GM12878 (cell line): ENCODE measurements at regions not wholly inside any gene's neighbourhood (a gene's known extent, or its start where the extent isn't known, plus 50 kb on each side); places are given as distances from the start of the nearest gene placed in this dataset.

Experiments
- ATAC-seq: fragments of 200-7000 bp; cut with Tn5 transposase; 3 replicates; pipeline ENCODE4 v1.9.1; 2020; ENCODE audit warnings: mild to moderate bottlenecking, moderate library complexity
- BruUV-seq: library from RNA; stranded (reverse); fragments of 400-500 nt; replicated peaks from 2 replicates; lab custom pipeline; 2021; lab: Mats Ljungman, UMichigan
- CTCF ChIA-PET: fragments of 300-600 bp; sonication (Branson Sonifier 250); formaldehyde crosslinking; extraction: SDS; loops from one replicate; lab custom pipeline; 2021; ENCODE audit warnings: inconsistent platforms; lab: Yijun Ruan, JAX
- POLR2A ChIA-PET: fragments of 350-600 bp; formaldehyde crosslinking; extraction: SDS; loops from one replicate; lab custom pipeline; 2021; ENCODE audit warnings: inconsistent platforms; lab: Charles Lee
- RAD21 ChIA-PET: fragments of 300-600 bp; sonication (Branson Sonifier 250); formaldehyde crosslinking; loops from one replicate; lab custom pipeline; 2023; ENCODE audit warnings: antibody characterized with exemption; ENCODE audit not compliant: unreplicated experiment; lab: Charles Lee
- SMC1A ChIA-PET: fragments of 300-600 bp; sonication (Branson Sonifier 250); formaldehyde crosslinking; loops from one replicate; lab custom pipeline; 2023; ENCODE audit not compliant: unreplicated experiment, uncharacterized antibody; lab: Charles Lee
- DNase-seq: peaks from one replicate; pipeline ENCODE4 v3.0.0-alpha.2; 2011; ENCODE audit warnings: low read depth, low spot score
- FAIRE-seq: peaks from 3 replicates; lab custom pipeline; 2011; peaks lifted over from hg19 to GRCh38; lab: Jason Lieb, UNC
- H2AFZ ChIP-seq: 2 replicates; pipeline ENCODE4 v1.6.0; 2011; ENCODE audit warnings: low read depth, low read length, control low read depth; ENCODE audit not compliant: control insufficient read depth
- H3K27ac ChIP-seq: 2 replicates; pipeline ENCODE4 v1.5.1; 2011; ENCODE audit warnings: control low read depth; ENCODE audit not compliant: control insufficient read depth, insufficient read depth
- H3K27me3 ChIP-seq, 2 experiments: replicated peaks in 1 of 2; 2 replicates each; pipeline versions ENCODE4 v1.6.0 to v1.6.1; 2011; ENCODE audit warnings: low read length in 1 of 2; ENCODE audit not compliant: control insufficient read depth in 2 of 2, insufficient read depth in 2 of 2
- H3K36me3 ChIP-seq, 2 experiments: 2 replicates each; pipeline ENCODE4 v1.5.1; 2011; ENCODE audit warnings: low read length in 1 of 2; ENCODE audit not compliant: control insufficient read depth in 2 of 2, insufficient read depth in 2 of 2
- H3K4me1 ChIP-seq: 2 replicates; pipeline ENCODE4 v1.6.1; 2011; ENCODE audit warnings: mild to moderate bottlenecking, low read length, moderate library complexity, mixed read lengths; ENCODE audit not compliant: control insufficient read depth, insufficient read depth
- H3K4me2 ChIP-seq: 2 replicates; pipeline ENCODE4 v1.6.0; 2011; ENCODE audit warnings: control low read depth; ENCODE audit not compliant: control insufficient read depth, insufficient read depth
- H3K4me3 ChIP-seq: fragments of 200-600 bp; sonication (generic); 2 replicates; pipeline ENCODE4 v1.5.1; 2016
- H3K79me2 ChIP-seq: 2 replicates; pipeline ENCODE4 v1.6.0; 2011; ENCODE audit warnings: low read length; ENCODE audit not compliant: control insufficient read depth, insufficient read depth
- H3K9ac ChIP-seq: 2 replicates; pipeline ENCODE4 v1.8.0; 2011; ENCODE audit warnings: low read length, control low read depth, mixed read lengths; ENCODE audit not compliant: control insufficient read depth, insufficient read depth
- H3K9me3 ChIP-seq: replicated peaks from 3 replicates; pipeline ENCODE4 v1.5.1; 2011; ENCODE audit warnings: mild to moderate bottlenecking, low read length; ENCODE audit not compliant: control insufficient read depth, insufficient read depth
- H4K20me1 ChIP-seq: 2 replicates; pipeline ENCODE4 v1.6.0; 2011; ENCODE audit not compliant: control insufficient read depth, insufficient read depth
- CBFB ChIP-seq: IDR thresholded peaks from 2 replicates; pipeline ENCODE4 v1.6.1; 2016; ENCODE audit warnings: antibody characterized with exemption, low read depth
- CHD1 ChIP-seq: IDR thresholded peaks from 2 replicates; pipeline ENCODE4 v1.6.1; 2012; ENCODE audit warnings: low read depth, low read length, improper control_type of control experiment
- LARP7 ChIP-seq: fragments of 450-650 bp; IDR thresholded peaks from 2 replicates; pipeline ENCODE4 v1.6.1; 2017; ENCODE audit warnings: mild to moderate bottlenecking
- NBN ChIP-seq: fragments of 450-650 bp; IDR thresholded peaks from 2 replicates; pipeline ENCODE4 v1.6.1; 2016
- NFXL1 ChIP-seq: fragments of 450-650 bp; IDR thresholded peaks from 2 replicates; pipeline ENCODE4 v1.6.1; 2017; ENCODE audit warnings: antibody characterized with exemption, mild to moderate bottlenecking, borderline replicate concordance
- NR2F1 ChIP-seq: fragments of 450-650 bp; conservative IDR thresholded peaks from 2 replicates; pipeline ENCODE4 v1.6.1; 2017; ENCODE audit warnings: mild to moderate bottlenecking
- SIX5 ChIP-seq: IDR thresholded peaks from 2 replicates; pipeline ENCODE4 v1.6.1; 2011; ENCODE audit warnings: mild to moderate bottlenecking, low read depth, low read length, moderate library complexity; ENCODE audit not compliant: severe bottlenecking
- STAT3 ChIP-seq: IDR thresholded peaks from 2 replicates; pipeline ENCODE4 v1.6.1; 2011; ENCODE audit warnings: low read depth, low read length, improper control_type of control experiment
- SUZ12 ChIP-seq: fragments of 200-600 bp; sonication (generic); IDR thresholded peaks from one replicate; pipeline ENCODE4 v1.6.1; 2018; ENCODE audit warnings: antibody characterized with exemption, mild to moderate bottlenecking; ENCODE audit not compliant: unreplicated experiment
- YY1 ChIP-seq: IDR thresholded peaks from 2 replicates; pipeline ENCODE4 v1.6.1; 2011; ENCODE audit warnings: low read depth, mild to moderate bottlenecking, low read length
- WGBS: methylation state at CpG from one replicate; pipeline ENCODE4 v1.1.6; 2016; ENCODE audit warnings: low lambda C conversion rate; ENCODE audit not compliant: insufficient replicate concordance, insufficient coverage; ENCODE audit errors: missing lambda C conversion rate; 5-methylcytosine and 5-hydroxymethylcytosine counted together
- in situ Hi-C: fragments of 300-500 bp; cut with MboI; formaldehyde crosslinking; loops from 9 replicates; pipeline ENCODE4 v1.14.3; 2018; ENCODE audit warnings: mixed read lengths
- intact Hi-C: fragments of 100-400 bp; cut with micrococcal nuclease; formaldehyde crosslinking; loops from one replicate; pipeline ENCODE4 v1.14.2; 2022; ENCODE audit not compliant: unreplicated experiment
- TF ChIP-seq, protein P1 (sequence below), 3 experiments: IDR thresholded peaks in 2 of 3; conservative IDR thresholded peaks in 1 of 3; 2 replicates each; pipeline ENCODE4 v1.5.1; 2011; ENCODE audit warnings: low read depth in 3 of 3, low read length in 3 of 3, mild to moderate bottlenecking in 3 of 3, control low read depth in 2 of 3, moderate library complexity in 2 of 3, inconsistent platforms in 1 of 3, mixed read lengths in 1 of 3; ENCODE audit not compliant: control insufficient read depth in 2 of 3, insufficient read depth in 1 of 3; ENCODE audit errors: extremely low read depth in 1 of 3
- TF ChIP-seq, protein P2 (sequence below): fragments of 450-650 bp; IDR thresholded peaks from 2 replicates; pipeline ENCODE4 v1.6.1; 2016; ENCODE audit warnings: mild to moderate bottlenecking
- TF ChIP-seq, protein P3 (sequence below): IDR thresholded peaks from 2 replicates; pipeline ENCODE4 v1.6.1; 2011; ENCODE audit warnings: borderline replicate concordance, low read depth, mild to moderate bottlenecking, moderate library complexity, mixed read lengths, low read length; ENCODE audit not compliant: insufficient read depth; ENCODE audit errors: extremely low read length
- TF ChIP-seq, protein P4 (sequence below): fragments of 450-650 bp; IDR thresholded peaks from 2 replicates; pipeline ENCODE4 v1.6.1; 2017; ENCODE audit warnings: mild to moderate bottlenecking
- TF ChIP-seq, protein P5 (sequence below): IDR thresholded peaks from 2 replicates; pipeline ENCODE4 v1.6.1; 2011; ENCODE audit warnings: mild to moderate bottlenecking, low read depth, low read length, moderate library complexity; ENCODE audit not compliant: insufficient replicate concordance
- TF ChIP-seq, protein P6 (sequence below): fragments of 450-650 bp; conservative IDR thresholded peaks from 2 replicates; pipeline ENCODE4 v1.6.1; 2017; ENCODE audit warnings: mild to moderate bottlenecking, moderate library complexity

DNA sequence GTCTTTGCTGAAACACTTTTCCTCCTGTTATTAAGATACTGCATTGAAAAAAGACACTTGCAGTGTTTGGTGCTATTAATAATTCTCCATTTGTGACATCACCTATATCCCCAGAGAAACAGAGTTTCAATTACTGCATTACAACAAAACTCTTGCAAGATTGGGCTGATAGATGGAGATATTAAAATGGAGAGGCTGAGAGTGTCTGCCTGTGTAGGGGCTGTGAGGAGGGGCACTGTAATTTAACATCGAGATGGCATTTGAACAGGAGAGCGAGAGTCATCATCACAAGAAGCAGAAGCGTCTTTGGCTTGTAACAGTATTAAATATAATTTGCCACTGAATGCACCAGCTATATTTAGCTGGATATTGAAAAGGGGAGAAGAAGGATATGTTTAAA lies 316.5 kb downstream of the CDH26 start:
- no peak for FAIRE-seq
- Histone ChIP-seq H4K20me1 (no peaks in the 10 kb centered on the region), H2AFZ (no peak overlapping the region), H3K36me3 (no peaks in the 10 kb centered on the region), H3K27me3 (no peaks in the 10 kb centered on the region), H3K4me3 (no peak overlapping the region), H3K79me2 (no peaks in the 10 kb centered on the region), H3K4me2 (no peak overlapping the region), H3K27ac (no peak overlapping the region), H3K9me3 (no peaks in the 10 kb centered on the region), H3K9ac (no peak overlapping the region), H3K4me1 (no peaks in the 10 kb centered on the region)
- ATAC-seq = no peak
- ChIA-PET RAD21 (no interaction called here), SMC1A (no interaction called here), POLR2A (no interaction called here), CTCF (interaction anchor here (1.3 kb wide), 1 partner anchor 12 kb away, joined by 4 read pairs; no protein-coding TSS in a partner anchor)
- intact Hi-C loops (no loop called here), in situ Hi-C loops (no loop called here)
- no peak for DNase-seq
- WGBS = 11% methylated on average over 3 of the region's 3 CpGs
- no TSS peak for BruUV-seq
- TF ChIP-seq, protein P1, sequence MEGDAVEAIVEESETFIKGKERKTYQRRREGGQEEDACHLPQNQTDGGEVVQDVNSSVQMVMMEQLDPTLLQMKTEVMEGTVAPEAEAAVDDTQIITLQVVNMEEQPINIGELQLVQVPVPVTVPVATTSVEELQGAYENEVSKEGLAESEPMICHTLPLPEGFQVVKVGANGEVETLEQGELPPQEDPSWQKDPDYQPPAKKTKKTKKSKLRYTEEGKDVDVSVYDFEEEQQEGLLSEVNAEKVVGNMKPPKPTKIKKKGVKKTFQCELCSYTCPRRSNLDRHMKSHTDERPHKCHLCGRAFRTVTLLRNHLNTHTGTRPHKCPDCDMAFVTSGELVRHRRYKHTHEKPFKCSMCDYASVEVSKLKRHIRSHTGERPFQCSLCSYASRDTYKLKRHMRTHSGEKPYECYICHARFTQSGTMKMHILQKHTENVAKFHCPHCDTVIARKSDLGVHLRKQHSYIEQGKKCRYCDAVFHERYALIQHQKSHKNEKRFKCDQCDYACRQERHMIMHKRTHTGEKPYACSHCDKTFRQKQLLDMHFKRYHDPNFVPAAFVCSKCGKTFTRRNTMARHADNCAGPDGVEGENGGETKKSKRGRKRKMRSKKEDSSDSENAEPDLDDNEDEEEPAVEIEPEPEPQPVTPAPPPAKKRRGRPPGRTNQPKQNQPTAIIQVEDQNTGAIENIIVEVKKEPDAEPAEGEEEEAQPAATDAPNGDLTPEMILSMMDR (IDR thresholded peaks at IDR 0.05 in 2 of 3, conservative IDR thresholded peaks at IDR 0.05 in 1 of 3; ENCODE audit: control insufficient read depth in 2 of 3, extremely low read depth in 1 of 3, insufficient read depth in 1 of 3, low read depth in 3 of 3, low read length in 3 of 3) = no peak
- TF ChIP-seq, protein P2, sequence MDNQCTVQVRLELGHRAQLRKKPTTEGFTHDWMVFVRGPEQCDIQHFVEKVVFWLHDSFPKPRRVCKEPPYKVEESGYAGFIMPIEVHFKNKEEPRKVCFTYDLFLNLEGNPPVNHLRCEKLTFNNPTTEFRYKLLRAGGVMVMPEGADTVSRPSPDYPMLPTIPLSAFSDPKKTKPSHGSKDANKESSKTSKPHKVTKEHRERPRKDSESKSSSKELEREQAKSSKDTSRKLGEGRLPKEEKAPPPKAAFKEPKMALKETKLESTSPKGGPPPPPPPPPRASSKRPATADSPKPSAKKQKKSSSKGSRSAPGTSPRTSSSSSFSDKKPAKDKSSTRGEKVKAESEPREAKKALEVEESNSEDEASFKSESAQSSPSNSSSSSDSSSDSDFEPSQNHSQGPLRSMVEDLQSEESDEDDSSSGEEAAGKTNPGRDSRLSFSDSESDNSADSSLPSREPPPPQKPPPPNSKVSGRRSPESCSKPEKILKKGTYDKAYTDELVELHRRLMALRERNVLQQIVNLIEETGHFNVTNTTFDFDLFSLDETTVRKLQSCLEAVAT = no peak
- TF ChIP-seq LARP7 = no peak
- TF ChIP-seq, protein P3, sequence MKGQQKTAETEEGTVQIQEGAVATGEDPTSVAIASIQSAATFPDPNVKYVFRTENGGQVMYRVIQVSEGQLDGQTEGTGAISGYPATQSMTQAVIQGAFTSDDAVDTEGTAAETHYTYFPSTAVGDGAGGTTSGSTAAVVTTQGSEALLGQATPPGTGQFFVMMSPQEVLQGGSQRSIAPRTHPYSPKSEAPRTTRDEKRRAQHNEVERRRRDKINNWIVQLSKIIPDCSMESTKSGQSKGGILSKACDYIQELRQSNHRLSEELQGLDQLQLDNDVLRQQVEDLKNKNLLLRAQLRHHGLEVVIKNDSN = no peak
- TF ChIP-seq SIX5 = no peak
- TF ChIP-seq CHD1 = no peak
- TF ChIP-seq SUZ12 = no peak
- TF ChIP-seq, protein P4, sequence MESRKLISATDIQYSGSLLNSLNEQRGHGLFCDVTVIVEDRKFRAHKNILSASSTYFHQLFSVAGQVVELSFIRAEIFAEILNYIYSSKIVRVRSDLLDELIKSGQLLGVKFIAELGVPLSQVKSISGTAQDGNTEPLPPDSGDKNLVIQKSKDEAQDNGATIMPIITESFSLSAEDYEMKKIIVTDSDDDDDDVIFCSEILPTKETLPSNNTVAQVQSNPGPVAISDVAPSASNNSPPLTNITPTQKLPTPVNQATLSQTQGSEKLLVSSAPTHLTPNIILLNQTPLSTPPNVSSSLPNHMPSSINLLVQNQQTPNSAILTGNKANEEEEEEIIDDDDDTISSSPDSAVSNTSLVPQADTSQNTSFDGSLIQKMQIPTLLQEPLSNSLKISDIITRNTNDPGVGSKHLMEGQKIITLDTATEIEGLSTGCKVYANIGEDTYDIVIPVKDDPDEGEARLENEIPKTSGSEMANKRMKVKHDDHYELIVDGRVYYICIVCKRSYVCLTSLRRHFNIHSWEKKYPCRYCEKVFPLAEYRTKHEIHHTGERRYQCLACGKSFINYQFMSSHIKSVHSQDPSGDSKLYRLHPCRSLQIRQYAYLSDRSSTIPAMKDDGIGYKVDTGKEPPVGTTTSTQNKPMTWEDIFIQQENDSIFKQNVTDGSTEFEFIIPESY = no peak
- TF ChIP-seq STAT3 = no peak
- TF ChIP-seq, protein P5, sequence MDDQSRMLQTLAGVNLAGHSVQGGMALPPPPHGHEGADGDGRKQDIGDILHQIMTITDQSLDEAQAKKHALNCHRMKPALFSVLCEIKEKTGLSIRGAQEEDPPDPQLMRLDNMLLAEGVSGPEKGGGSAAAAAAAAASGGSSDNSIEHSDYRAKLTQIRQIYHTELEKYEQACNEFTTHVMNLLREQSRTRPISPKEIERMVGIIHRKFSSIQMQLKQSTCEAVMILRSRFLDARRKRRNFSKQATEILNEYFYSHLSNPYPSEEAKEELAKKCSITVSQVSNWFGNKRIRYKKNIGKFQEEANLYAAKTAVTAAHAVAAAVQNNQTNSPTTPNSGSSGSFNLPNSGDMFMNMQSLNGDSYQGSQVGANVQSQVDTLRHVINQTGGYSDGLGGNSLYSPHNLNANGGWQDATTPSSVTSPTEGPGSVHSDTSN = no peak
- no peak for TF ChIP-seq NBN
- no peak for TF ChIP-seq NFXL1
- TF ChIP-seq CBFB = no peak
- TF ChIP-seq, protein P6, sequence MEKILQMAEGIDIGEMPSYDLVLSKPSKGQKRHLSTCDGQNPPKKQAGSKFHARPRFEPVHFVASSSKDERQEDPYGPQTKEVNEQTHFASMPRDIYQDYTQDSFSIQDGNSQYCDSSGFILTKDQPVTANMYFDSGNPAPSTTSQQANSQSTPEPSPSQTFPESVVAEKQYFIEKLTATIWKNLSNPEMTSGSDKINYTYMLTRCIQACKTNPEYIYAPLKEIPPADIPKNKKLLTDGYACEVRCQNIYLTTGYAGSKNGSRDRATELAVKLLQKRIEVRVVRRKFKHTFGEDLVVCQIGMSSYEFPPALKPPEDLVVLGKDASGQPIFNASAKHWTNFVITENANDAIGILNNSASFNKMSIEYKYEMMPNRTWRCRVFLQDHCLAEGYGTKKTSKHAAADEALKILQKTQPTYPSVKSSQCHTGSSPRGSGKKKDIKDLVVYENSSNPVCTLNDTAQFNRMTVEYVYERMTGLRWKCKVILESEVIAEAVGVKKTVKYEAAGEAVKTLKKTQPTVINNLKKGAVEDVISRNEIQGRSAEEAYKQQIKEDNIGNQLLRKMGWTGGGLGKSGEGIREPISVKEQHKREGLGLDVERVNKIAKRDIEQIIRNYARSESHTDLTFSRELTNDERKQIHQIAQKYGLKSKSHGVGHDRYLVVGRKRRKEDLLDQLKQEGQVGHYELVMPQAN = no peak
- TF ChIP-seq NR2F1 = no peak
- TF ChIP-seq YY1 = no peak
